ENCODE measurements at regions not wholly inside any gene's neighbourhood (a gene's known extent, or its start where the extent isn't known, plus 50 kb on each side); places are given as distances from the start of the nearest gene placed in this dataset.

DNA sequence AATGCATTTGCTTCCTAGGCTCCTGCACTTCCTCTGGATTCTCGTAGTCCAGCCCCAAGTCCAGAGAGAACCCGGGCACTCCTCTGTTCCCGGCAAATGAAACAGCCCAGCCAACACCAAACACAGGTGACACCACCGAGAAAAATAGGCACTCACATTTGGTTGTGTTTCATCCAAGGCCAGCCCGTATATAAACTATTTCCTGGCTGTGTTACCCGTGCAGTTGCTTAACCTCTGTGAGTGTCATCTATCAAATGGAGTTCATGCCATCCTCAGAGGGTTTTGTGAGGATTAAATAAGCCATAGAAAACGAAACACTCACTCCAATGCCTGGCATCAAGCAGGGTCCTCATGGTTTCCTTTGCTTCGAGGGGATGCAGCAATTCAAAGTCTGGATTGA lies 115.2 kb downstream of the BOD1 start:
- intact Hi-C loops (cut with micrococcal nuclease) (no loop called here), dilution Hi-C loops (cut with MboI; ENCODE audit: extremely low pct_ligation_motif_present, low sequenced_read_pairs) (no loop called here)
- Histone ChIP-seq H3K79me2 (ENCODE audit: control insufficient read depth, insufficient read depth, low read length) (no peaks in the 10 kb centered on the region), H4K20me1 (replicated peaks; ENCODE audit: control insufficient read depth, extremely low read depth, insufficient read depth, low read length) (no peaks in the 10 kb centered on the region), H3K4me2 (ENCODE audit: insufficient read depth, low read length) (no peak overlapping the region), H2AFZ (ENCODE audit: low read depth, low read length) (no peak overlapping the region), H3K36me3 (ENCODE audit: control insufficient read depth in 2 of 2, extremely low read depth in 1 of 2, insufficient read depth in 2 of 2, low read length in 2 of 2) (no peaks in the 10 kb centered on the region), H3K9ac (replicated peaks; ENCODE audit: extremely low read depth, insufficient read depth, low read length) (no peak overlapping the region), H3K27ac (ENCODE audit: insufficient read depth, low read depth, low read length) (no peak overlapping the region), H3K4me1 (ENCODE audit: control insufficient read depth, extremely low read depth, insufficient read depth, low read length) (no peaks in the 10 kb centered on the region), H3K4me3 (replicated peaks in 1 of 3; ENCODE audit: insufficient read depth in 1 of 3, low read depth in 1 of 3, low read length in 3 of 3) (no peak overlapping the region), H3K27me3 (ENCODE audit: control insufficient read depth in 2 of 2, insufficient read depth in 2 of 2, low read length in 2 of 2) (no peaks in the 10 kb centered on the region), H3K9me1 (replicated peaks; ENCODE audit: control insufficient read depth, extremely low read depth, insufficient read depth, low read length) (no peaks in the 10 kb centered on the region), H3K9me3 (replicated peaks; ENCODE audit: control insufficient read depth, insufficient read depth, low read length) (no peaks in the 10 kb centered on the region)
- ChIA-PET CTCF (no interaction called here), POLR2A (no interaction called here)
- BruUV-seq (replicated peaks) = no TSS peak
- DNase-seq (ENCODE audit: low read depth, low spot score) (no peak), FAIRE-seq (no peak)
- TF ChIP-seq FOS (IDR thresholded peaks at IDR 0.05; ENCODE audit: borderline replicate concordance, insufficient read depth, low read length) = no peak
- TF ChIP-seq MYC (IDR thresholded peaks at IDR 0.05; ENCODE audit: low read depth, low read length) = no peak
- no peak for TF ChIP-seq JUN (IDR thresholded peaks at IDR 0.05; ENCODE audit: borderline replicate concordance, insufficient read depth, insufficient read length, low read depth)
- no peak for TF ChIP-seq POLR2AphosphoS5 (IDR thresholded peaks at IDR 0.05; ENCODE audit: insufficient read depth, low read depth, low read length)
- no peak for TF ChIP-seq GATA2 (IDR thresholded peaks at IDR 0.05; ENCODE audit: insufficient read depth, insufficient read length, low read depth, low read length)
- TF ChIP-seq MAX (IDR thresholded peaks at IDR 0.05; ENCODE audit: insufficient read depth, insufficient read length) = no peak
- no peak for TF ChIP-seq CTCF (IDR thresholded peaks at IDR 0.05; ENCODE audit: extremely low read depth in 1 of 2, insufficient read depth in 1 of 2, low read depth in 1 of 2, low read length in 2 of 2)
- TF ChIP-seq EZH2 (IDR thresholded peaks at IDR 0.05; ENCODE audit: borderline replicate concordance, low read depth, low read length, severe bottlenecking) = no peak
- TF ChIP-seq POLR2A (IDR thresholded peaks at IDR 0.05; ENCODE audit: low read depth, low read length) = no peak
